ENCODE measurements at regions not wholly inside any gene's neighbourhood (a gene's known extent, or its start where the extent isn't known, plus 50 kb on each side); places are given as distances from the start of the nearest gene placed in this dataset.

DNA sequence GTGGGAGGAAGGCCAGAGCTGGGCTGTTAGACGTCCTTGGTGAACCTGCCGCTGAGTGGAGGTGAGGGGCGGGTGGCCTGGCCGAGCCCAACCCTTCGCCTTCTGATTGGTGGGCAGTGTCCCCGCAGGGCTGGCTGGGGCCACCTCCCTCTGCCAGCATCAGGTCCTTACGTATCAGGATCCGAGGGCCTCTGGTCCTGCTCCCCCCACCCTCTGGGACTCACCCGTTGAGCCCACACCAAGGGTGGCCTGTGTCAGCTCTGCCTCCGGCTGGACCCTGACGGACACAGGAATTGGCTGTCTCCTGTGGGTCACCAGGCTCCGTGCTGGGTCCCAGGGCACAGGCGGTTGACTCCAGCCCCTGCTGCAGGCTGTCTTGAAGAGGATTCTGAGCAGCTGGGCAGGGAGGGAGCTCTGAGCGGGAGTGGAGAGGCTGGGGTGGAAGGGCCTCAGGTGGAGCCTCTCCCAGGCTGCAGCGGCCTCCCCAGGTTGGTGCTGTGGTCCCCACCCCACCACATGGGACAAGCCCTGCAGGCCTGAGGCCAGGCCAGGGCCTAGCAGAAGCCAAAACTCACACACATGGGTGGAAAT is 58.4 kb upstream of the NKX1-1 start:
- no peak for DNase-seq
- no peak overlapping the region for H3K4me3 Mint-ChIP-seq
- ChIA-PET POLR2A (no interaction called here), CTCF (no interaction called here)
- peaks cover 14% of the 10 kb centered on the region for H3K27me3 Mint-ChIP-seq
- peaks cover 12% of the 10 kb centered on the region for H3K9me3 Mint-ChIP-seq
- intact Hi-C loops (cut with micrococcal nuclease) = no loop called here
- H3K36me3 Mint-ChIP-seq = no peaks in the 10 kb centered on the region
- H3K4me1 Mint-ChIP-seq (ENCODE audit: low read depth) = no peaks in the 10 kb centered on the region
- no peak overlapping the region for H3K27ac Mint-ChIP-seq

DNA sequence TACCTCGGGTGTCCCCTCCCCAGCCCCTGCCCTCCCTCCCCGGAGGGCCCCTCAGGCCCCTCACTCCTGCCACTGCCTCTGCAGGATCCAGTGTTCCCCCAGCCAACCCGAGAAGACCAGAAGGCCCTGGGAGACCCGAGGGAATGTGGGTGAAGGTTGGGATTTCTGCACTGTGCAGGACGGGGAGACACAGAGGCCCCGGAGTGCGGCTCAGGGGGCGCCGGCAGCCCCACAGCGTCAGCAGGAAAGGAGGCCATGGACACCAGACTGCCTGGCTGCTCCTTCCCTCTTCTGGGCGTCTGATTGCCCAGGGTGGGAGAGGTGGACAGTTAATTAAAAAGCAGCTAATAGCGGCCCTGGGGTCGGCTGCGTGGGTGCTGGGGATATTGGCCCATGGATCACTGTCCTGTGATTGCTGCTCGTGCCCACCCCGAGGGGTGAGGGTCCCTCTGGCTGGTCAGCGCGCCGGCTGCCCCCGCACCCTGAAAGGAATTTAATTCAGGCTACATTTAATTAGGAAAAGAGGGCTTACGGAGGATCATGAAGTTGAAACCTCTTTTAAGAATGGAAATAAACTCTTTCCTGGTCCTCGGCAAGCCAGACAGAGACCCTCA is 57.8 kb upstream of the NKX1-1 start:
- no peak overlapping the region for H3K4me3 Mint-ChIP-seq
- ChIA-PET POLR2A (no interaction called here), CTCF (no interaction called here)
- intact Hi-C loops (cut with micrococcal nuclease) = no loop called here
- no peaks in the 10 kb centered on the region for H3K36me3 Mint-ChIP-seq
- no peak overlapping the region for H3K27ac Mint-ChIP-seq
- peaks cover 14% of the 10 kb centered on the region for H3K27me3 Mint-ChIP-seq
- H3K9me3 Mint-ChIP-seq = peaks cover 12% of the 10 kb centered on the region
- no peak for DNase-seq
- no peaks in the 10 kb centered on the region for H3K4me1 Mint-ChIP-seq (ENCODE audit: low read depth)

DNA sequence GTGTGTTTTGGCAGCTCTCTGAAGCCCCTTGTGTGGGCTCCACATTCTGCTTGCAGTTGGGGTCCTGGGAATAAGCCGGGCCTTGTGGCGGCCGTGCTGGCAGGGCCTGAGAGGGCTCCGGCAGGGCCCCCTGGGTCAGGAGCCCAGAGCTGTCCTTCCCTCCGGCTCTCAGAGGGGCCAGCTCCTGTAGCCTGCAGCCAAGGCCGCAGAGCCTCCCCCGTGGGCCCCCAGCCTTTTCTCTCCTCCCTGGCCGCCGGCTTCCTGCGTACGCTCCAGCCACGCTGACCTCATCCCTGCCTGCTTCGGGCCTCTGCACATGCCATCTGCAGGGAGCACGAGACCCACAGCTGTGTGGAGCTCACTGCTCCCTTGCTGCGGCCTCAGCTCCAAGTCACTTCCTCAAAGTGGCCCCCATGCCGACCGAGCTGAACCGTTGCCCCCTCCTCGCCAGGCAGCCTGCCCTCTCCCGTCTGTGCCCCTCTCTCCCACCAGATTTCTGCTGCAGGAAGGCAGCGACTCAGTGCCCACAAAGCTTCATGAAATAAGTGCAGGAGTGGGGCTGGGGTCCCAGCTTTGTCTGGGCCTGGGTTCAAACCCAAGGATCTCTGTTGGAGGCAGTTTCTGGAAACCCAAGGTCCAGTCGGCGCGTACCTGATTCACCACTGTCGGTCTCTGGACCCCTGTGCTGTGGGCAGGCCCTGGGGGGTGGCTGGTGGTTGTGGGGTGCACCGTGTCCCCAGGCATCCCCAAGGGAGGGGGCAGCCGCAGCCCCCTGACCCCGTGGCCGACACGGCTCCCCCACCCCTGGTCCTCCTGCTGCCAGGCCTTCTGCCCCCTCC is 57.1 kb upstream of the NKX1-1 start:
- Mint-ChIP-seq H3K27me3 (peaks cover 15% of the 10 kb centered on the region), H3K27ac (no peak overlapping the region), H3K4me3 (no peak overlapping the region), H3K4me1 (ENCODE audit: low read depth) (no peaks in the 10 kb centered on the region), H3K36me3 (no peaks in the 10 kb centered on the region), H3K9me3 (peaks cover 10% of the 10 kb centered on the region)
- ChIA-PET CTCF (no interaction called here), POLR2A (no interaction called here)
- DNase-seq = no peak
- intact Hi-C loops (cut with micrococcal nuclease) = no loop called here

DNA sequence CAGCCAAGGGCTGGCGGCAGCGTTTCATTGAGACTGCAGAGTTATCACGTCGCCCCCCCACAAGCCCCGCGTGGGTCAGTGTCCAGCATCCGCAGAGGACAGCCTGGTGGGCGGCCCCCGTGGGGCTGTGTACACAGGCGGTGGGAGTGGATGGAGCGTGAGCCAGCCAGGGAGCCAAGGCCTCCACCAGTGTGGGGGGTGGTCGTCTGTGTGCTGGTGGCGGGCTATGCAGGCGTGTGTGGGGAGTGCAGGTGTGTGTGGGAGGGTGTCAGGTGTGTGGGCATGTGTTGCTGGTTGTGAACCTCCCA is 56.5 kb upstream of the NKX1-1 start:
- H3K27me3 Mint-ChIP-seq = peaks cover 19% of the 10 kb centered on the region
- POLR2A ChIA-PET = no interaction called here
- peaks cover 4% of the 10 kb centered on the region for H3K9me3 Mint-ChIP-seq
- CTCF ChIA-PET = no interaction called here
- no peak overlapping the region for H3K27ac Mint-ChIP-seq
- no peak overlapping the region for H3K4me3 Mint-ChIP-seq
- intact Hi-C loops (cut with micrococcal nuclease) = no loop called here
- no peaks in the 10 kb centered on the region for H3K4me1 Mint-ChIP-seq (ENCODE audit: low read depth)
- H3K36me3 Mint-ChIP-seq = no peaks in the 10 kb centered on the region
- DNase-seq = no peak

- no peaks in the 10 kb centered on the region for H3K9me3 Mint-ChIP-seq
- peaks cover 19% of the 10 kb centered on the region for H3K27me3 Mint-ChIP-seq
- no peaks in the 10 kb centered on the region for H3K4me1 Mint-ChIP-seq (ENCODE audit: low read depth)
- no peak for DNase-seq
- intact Hi-C loops (cut with micrococcal nuclease) = no loop called here
- ChIA-PET POLR2A (no interaction called here), CTCF (no interaction called here)
- H3K4me3 Mint-ChIP-seq = no peak overlapping the region
- no peaks in the 10 kb centered on the region for H3K36me3 Mint-ChIP-seq
- H3K27ac Mint-ChIP-seq = no peak overlapping the region
Measured at GRCh38 chr4:1462009-1462767, 55.9 kb upstream of the NKX1-1 start.

DNA sequence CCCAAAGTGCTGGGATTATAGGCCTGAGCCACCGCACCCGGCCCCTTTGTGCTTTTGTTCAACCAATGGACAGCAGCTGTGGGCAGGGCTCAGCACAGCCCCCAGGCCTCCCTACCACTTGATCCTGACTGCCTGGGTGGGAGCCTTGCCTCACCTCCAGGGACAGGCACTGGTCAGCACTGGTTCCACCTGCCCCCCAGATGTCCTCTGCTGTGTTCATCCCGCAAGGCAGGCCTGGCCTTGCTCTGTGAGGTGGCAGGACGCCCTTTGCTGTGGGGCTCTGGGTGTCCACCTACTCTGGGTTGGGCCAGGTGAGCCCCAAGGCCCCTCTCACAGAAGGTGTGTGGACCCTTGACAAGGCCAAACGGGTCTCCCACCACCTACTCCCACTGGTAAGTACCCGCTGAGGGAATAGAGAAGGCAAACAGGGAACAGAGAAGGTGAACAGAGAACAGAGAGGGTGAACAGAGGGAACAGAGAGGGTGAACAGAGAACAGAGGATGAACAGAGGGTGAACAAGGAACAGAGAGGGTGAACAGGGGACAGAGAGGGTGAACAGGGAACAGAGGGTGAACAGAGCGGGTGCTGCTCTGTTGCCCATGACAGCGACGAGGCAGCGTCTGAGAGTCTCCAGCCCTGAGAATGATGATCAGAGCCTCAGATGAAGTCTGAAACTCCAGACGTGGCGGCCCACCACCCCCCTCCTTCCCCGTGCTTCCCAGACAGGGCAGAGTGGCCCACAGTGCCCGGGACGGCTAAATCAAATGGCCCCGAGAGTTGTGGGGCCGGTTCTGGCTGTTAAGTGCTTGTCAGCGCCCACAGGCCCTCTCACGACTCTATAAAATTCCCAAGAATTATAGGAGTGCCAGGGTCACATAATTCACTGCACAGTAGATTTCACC is 55.0 kb upstream of the NKX1-1 start:
- no peaks in the 10 kb centered on the region for H3K36me3 Mint-ChIP-seq
- H3K4me1 Mint-ChIP-seq (ENCODE audit: low read depth) = no peaks in the 10 kb centered on the region
- ChIA-PET POLR2A (no interaction called here), CTCF (interaction anchor here (1.5 kb wide), 1 partner anchor 50 kb away, joined by 3 read pairs; no protein-coding TSS in a partner anchor)
- no peaks in the 10 kb centered on the region for H3K9me3 Mint-ChIP-seq
- H3K27me3 Mint-ChIP-seq = peaks cover 22% of the 10 kb centered on the region
- no peak for DNase-seq
- intact Hi-C loops (cut with micrococcal nuclease) = no loop called here
- H3K27ac Mint-ChIP-seq = no peak overlapping the region
- no peak overlapping the region for H3K4me3 Mint-ChIP-seq

DNA sequence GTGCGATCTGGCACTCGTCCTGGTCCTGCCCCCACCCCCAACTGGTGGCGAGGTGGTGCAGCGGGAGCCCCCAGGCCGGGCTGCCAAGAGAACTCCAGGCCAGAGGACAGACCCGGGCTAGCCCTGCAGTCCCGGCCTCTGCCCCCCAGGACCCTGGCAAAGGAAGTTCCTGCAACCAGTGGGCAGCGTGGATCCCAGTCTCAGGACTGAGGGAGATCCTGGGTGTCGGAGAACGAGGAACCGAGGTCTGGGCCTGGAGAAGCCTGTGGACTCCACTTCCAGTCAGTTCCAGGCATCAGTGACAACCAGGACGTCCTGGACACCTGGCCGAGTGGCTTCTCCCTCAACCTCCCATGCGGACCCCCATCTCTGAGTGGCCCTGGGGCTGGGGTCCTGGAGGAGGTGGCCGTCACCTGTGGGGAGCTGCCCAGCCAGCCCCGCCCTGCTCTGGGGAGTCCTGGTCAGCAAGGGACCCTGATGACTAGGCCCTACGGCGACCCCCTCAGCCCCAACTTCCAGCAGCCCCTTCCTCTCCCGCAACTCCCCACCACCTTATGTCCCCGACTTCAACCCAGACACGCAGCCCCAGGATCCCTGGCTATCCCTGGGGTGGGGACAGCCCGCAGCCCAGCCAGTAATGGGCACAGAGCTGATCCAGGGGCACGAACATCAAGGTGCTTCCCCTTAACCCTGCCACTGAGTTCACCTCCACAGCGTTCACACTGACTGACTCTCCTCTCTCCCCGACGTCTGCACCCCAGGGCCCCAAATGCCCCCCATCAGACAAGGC is 53.7 kb upstream of the NKX1-1 start:
- Mint-ChIP-seq H3K27ac (no peak overlapping the region), H3K9me3 (no peaks in the 10 kb centered on the region), H3K36me3 (no peaks in the 10 kb centered on the region), H3K27me3 (peaks cover 22% of the 10 kb centered on the region), H3K4me1 (ENCODE audit: low read depth) (no peaks in the 10 kb centered on the region), H3K4me3 (no peak overlapping the region)
- ChIA-PET CTCF (interaction anchor here (1.5 kb wide), 1 partner anchor 52 kb away, joined by 3 read pairs; no protein-coding TSS in a partner anchor), POLR2A (no interaction called here)
- intact Hi-C loops (cut with micrococcal nuclease) = no loop called here
- no peak for DNase-seq

DNA sequence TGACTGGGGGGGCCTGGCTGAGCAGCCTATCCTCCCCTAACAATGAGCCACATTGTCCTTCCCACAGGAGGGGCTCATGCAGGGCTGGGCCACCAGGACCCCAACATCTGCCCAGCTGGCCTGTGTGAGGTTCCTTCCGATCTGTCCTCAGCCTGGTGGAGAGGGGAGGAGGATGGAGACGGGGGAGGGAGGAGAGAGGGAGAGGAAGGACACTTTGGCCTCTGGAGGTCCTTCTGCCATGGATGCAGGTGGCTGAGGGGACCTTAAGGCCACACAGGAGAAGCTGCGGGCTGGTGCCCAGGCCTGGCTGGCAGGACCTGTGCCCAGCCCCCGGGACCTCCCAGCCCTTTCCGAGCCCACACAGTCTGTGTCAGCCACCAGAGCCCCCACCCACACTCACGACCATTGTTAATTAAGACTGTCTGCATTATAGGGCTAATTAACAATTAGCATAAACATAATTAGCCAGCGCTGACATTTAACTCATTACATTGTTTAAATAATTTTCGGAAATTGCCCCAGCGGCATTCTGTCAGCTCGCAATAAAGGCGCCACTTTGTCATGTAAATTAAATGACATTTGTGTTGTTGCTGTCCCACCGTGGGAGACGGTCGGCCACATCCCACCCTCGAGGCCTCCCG is 53.0 kb upstream of the NKX1-1 start:
- Mint-ChIP-seq H3K9me3 (no peaks in the 10 kb centered on the region), H3K36me3 (no peaks in the 10 kb centered on the region), H3K4me3 (no peak overlapping the region), H3K4me1 (ENCODE audit: low read depth) (no peaks in the 10 kb centered on the region), H3K27ac (no peak overlapping the region), H3K27me3 (peaks cover 22% of the 10 kb centered on the region)
- ChIA-PET CTCF (interaction anchor here (1.5 kb wide), 1 partner anchor 52 kb away, joined by 3 read pairs; no protein-coding TSS in a partner anchor), POLR2A (no interaction called here)
- DNase-seq = no peak
- intact Hi-C loops (cut with micrococcal nuclease) = no loop called here

- H3K36me3 Mint-ChIP-seq = no peaks in the 10 kb centered on the region
- no peak overlapping the region for H3K27ac Mint-ChIP-seq
- H3K9me3 Mint-ChIP-seq = peaks cover 5% of the 10 kb centered on the region
- H3K4me1 Mint-ChIP-seq (ENCODE audit: low read depth) = no peaks in the 10 kb centered on the region
- peaks cover 22% of the 10 kb centered on the region for H3K27me3 Mint-ChIP-seq
- DNase-seq = no peak
- ChIA-PET POLR2A (no interaction called here), CTCF (no interaction called here)
- H3K4me3 Mint-ChIP-seq = no peak overlapping the region
- intact Hi-C loops (cut with micrococcal nuclease) = no loop called here
Measured at GRCh38 chr4:1458581-1458980, 52.3 kb upstream of the NKX1-1 start.

Data from activated CD4-positive, alpha-beta memory T cell treated with anti-CD3 and anti-CD28 coated beads for 36 hours (primary cell).